Stomach (tissue), 8 donors: ENCODE measurements at regions not wholly inside any gene's neighbourhood (a gene's known extent, or its start where the extent isn't known, plus 50 kb on each side); places are given as distances from the start of the nearest gene placed in this dataset.

Experiments
- DNase-seq, 2 donors: peaks; one replicate each; pipeline versions ENCODE4 v3.0.0 to v3.0.0-alpha.2; 2013 to 2019
- H3K27ac ChIP-seq, 5 donors: fragments of 200-600 bp in 4 of 5; sonication (generic) in 4 of 5; one replicate each; pipeline ENCODE4 v1.5.1; 2013 to 2019; ENCODE audit warnings: mild to moderate bottlenecking in 1 of 5, moderate library complexity in 1 of 5
- H3K27me3 ChIP-seq, 3 donors: fragments of 200-600 bp; sonication (generic); one replicate each; pipeline ENCODE4 v1.5.1; 2017 to 2019; ENCODE audit warnings: mixed run types in 1 of 3
- H3K36me3 ChIP-seq, 4 donors: fragments of 200-600 bp; sonication (generic); 1 replicate in 3 of 4; 2 replicates in 1 of 4; pipeline ENCODE4 v1.5.1; 2016 to 2019
- H3K4me1 ChIP-seq, 4 donors: fragments of 200-600 bp; sonication (generic); one replicate each; pipeline ENCODE4 v1.5.1; 2016 to 2019
- H3K4me3 ChIP-seq, 4 donors: fragments of 200-600 bp; sonication (generic) in 3 of 4; one replicate each; pipeline ENCODE4 v1.5.1; 2016 to 2019; ENCODE audit warnings: mild to moderate bottlenecking in 1 of 4
- H3K9me3 ChIP-seq, 4 donors: fragments of 200-600 bp; sonication (generic); one replicate each; pipeline ENCODE4 v1.5.1; 2016 to 2019
- EP300 ChIP-seq: sonication (generic); formaldehyde crosslinking; IDR thresholded peaks from one replicate; pipeline ENCODE4 v1.6.1; 2017; ENCODE audit warnings: antibody characterized with exemption
- POLR2A ChIP-seq, 4 donors: fragments of 450-650 bp; IDR thresholded peaks; one replicate each; pipeline ENCODE4 v1.6.1; 2016; ENCODE audit warnings: antibody characterized with exemption in 4 of 4, control low read depth in 2 of 4, mild to moderate bottlenecking in 1 of 4, moderate library complexity in 1 of 4
- POLR2AphosphoS5 ChIP-seq, 3 donors: sonication (generic); formaldehyde crosslinking; IDR thresholded peaks; one replicate each; pipeline ENCODE4 v1.6.1; 2016; ENCODE audit warnings: antibody characterized with exemption in 3 of 3
- WGBS, 5 donors: extraction: QIAGEN DNeasy Blood & Tissue Kit in 3 of 5; methylation state at CpG; one replicate each; pipeline versions ENCODE4 v1.1.5 to v1.1.7; 2013 to 2018; 5-methylcytosine and 5-hydroxymethylcytosine counted together
- intact Hi-C: fragments of 100-400 bp; cut with DNase I; formaldehyde crosslinking; loops from one replicate; pipeline ENCODE4 v1.15.1; 2023; ENCODE audit warnings: low total_unique reads
- TF ChIP-seq, protein P1 (sequence below), 7 experiments: fragments of 450-650 bp in 4 of 7; fragments of 200-600 bp in 3 of 7; sonication (generic) in 3 of 7; IDR thresholded peaks; one replicate each; pipeline ENCODE4 v1.5.1; 2016 to 2019; ENCODE audit warnings: antibody characterized with exemption in 7 of 7, control low read depth in 2 of 7, mild to moderate bottlenecking in 1 of 7
- donor health status: healthy with polysubstance abuse.
- donor health status: Bipolar disorder and iron deficiency.
- donor health status: healthy.

DNA sequence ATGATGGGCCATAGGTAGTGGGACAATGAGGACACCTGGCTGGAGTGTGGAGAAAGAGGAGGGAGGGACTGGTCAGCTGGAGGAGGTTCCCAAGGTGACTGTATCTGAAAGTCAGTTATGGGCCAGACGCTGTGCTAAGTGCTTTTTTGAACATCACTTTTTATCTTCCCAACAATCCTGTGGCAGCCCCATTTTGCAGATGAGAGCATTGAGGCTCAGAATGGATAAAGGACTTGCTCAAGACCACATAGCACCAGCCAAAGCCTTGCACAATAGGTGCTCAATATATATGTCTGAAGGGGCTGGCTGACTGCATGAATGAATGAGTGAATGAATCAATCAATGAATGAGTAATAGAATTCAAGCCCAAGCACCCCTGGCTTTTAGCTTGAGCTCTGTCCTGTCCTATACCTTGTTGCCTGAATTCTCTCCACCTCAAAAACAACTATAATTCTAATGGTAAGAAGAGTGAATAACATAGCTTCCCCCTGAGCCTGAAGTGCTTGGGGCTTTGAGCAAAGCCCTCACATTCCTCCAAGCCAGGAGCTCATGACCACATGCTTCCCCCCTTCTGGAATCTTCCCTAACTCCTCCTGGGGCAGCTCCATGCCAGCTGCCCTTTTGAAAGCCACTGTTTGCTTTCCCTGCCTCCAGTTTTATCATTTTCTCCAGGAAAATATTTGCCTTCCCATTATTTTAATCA is 150.9 kb downstream of the RPLP1 start:
- H3K27ac ChIP-seq: peak overlapping the region in 4 of 5 donors; percentile 23 to 53 (median 42)
- WGBS, 5 donors: 0 to 68% (median 26%) methylated on average over 1 of the region's 1 CpG
- no peaks in the 10 kb centered on the region for H3K36me3 ChIP-seq
- no peak overlapping the region for H3K4me3 ChIP-seq
- intact Hi-C loops: no loop called here
- no peak for TF ChIP-seq POLR2A (IDR thresholded peaks at IDR 0.05)
- TF ChIP-seq, protein P1, sequence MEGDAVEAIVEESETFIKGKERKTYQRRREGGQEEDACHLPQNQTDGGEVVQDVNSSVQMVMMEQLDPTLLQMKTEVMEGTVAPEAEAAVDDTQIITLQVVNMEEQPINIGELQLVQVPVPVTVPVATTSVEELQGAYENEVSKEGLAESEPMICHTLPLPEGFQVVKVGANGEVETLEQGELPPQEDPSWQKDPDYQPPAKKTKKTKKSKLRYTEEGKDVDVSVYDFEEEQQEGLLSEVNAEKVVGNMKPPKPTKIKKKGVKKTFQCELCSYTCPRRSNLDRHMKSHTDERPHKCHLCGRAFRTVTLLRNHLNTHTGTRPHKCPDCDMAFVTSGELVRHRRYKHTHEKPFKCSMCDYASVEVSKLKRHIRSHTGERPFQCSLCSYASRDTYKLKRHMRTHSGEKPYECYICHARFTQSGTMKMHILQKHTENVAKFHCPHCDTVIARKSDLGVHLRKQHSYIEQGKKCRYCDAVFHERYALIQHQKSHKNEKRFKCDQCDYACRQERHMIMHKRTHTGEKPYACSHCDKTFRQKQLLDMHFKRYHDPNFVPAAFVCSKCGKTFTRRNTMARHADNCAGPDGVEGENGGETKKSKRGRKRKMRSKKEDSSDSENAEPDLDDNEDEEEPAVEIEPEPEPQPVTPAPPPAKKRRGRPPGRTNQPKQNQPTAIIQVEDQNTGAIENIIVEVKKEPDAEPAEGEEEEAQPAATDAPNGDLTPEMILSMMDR (IDR thresholded peaks at IDR 0.05): no peak
- no peak for TF ChIP-seq POLR2AphosphoS5 (IDR thresholded peaks at IDR 0.05)
- no peak for TF ChIP-seq EP300
- peaks cover 11 to 23% (median 16%) of the 10 kb centered on the region in 4 donors for H3K4me1 ChIP-seq
- peaks cover 0 to 10% (median 0%) of the 10 kb centered on the region in 3 donors for H3K27me3 ChIP-seq
- H3K9me3 ChIP-seq: no peaks in the 10 kb centered on the region
- no peak for DNase-seq

DNA sequence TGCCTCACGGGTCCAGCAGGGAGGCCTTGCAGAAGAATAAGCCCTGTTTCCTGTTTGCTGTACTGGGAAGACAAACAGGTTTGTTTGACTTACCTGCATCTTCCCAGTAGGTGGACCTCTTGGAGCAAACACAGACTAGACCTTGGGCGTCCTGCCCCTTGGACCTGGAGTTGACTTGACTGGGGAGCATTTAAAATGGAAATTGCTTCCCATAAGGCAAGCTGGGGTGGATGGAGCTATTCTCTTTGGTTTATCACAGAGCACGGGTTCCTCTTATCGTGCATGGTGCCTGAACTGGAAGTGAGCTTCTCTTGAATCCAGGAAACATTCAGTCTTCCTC is 151.4 kb downstream of the RPLP1 start:
- WGBS, 5 donors: 22 to 46% (median 29%) methylated on average over 4 of the region's 4 CpGs
- intact Hi-C loops: no loop called here
- TF ChIP-seq, protein P1 (IDR thresholded peaks at IDR 0.05): peak in 4 of 7 experiments; percentile 9 to 61 (median 21)
- peak; percentile 15 to 86 (median 64) for TF ChIP-seq POLR2AphosphoS5 (IDR thresholded peaks at IDR 0.05)
- TF ChIP-seq POLR2A (IDR thresholded peaks at IDR 0.05): no peak
- no peak for TF ChIP-seq EP300

DNA sequence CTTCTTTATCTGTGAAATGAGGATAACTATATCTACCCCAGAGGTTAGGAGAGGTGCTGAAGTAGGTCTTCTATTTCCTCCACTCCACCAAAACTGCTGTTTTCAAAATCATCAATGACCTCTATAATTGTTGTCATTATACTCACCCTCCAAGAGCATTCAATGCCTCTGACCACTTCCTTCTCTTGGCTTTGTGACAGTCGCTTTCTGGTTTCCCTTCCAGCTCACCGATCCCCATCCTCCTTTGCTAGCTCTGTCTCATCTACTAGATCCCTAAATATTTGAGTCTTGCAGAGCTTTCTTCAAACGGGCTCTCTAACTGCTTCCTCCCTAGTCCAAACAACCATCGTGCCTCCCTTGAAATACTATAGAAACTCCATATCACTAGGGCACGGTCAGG is 153.5 kb downstream of the RPLP1 start:
- Histone ChIP-seq H3K36me3 (no peaks in the 10 kb centered on the region), H3K4me1 (peaks cover 11 to 23% (median 16%) of the 10 kb centered on the region in 4 donors), H3K4me3 (no peak overlapping the region), H3K9me3 (no peaks in the 10 kb centered on the region), H3K27me3 (peaks cover 0 to 2% (median 0%) of the 10 kb centered on the region in 3 donors), H3K27ac (no peak overlapping the region)
- TF ChIP-seq EP300: no peak
- no peak for TF ChIP-seq POLR2AphosphoS5 (IDR thresholded peaks at IDR 0.05)
- TF ChIP-seq, protein P1 (IDR thresholded peaks at IDR 0.05): no peak
- TF ChIP-seq POLR2A (IDR thresholded peaks at IDR 0.05): no peak
- DNase-seq: no peak
- intact Hi-C loops: no loop called here
- WGBS, 5 donors: 63 to 74% (median 73%) methylated on average over 5 of the region's 5 CpGs

More for the DNA sequence above, 151.4 kb downstream of the RPLP1 start:
- H3K4me1 ChIP-seq: peaks cover 11 to 23% (median 16%) of the 10 kb centered on the region in 4 donors
- H3K4me3 ChIP-seq: no peak overlapping the region
- peak overlapping the region in 3 of 5 donors; percentile 3 to 46 (median 16) for H3K27ac ChIP-seq
- no peaks in the 10 kb centered on the region for H3K36me3 ChIP-seq
- H3K9me3 ChIP-seq: no peaks in the 10 kb centered on the region
- peak; percentile 75 to 79 for DNase-seq
- peaks cover 0 to 10% (median 0%) of the 10 kb centered on the region in 3 donors for H3K27me3 ChIP-seq

DNA sequence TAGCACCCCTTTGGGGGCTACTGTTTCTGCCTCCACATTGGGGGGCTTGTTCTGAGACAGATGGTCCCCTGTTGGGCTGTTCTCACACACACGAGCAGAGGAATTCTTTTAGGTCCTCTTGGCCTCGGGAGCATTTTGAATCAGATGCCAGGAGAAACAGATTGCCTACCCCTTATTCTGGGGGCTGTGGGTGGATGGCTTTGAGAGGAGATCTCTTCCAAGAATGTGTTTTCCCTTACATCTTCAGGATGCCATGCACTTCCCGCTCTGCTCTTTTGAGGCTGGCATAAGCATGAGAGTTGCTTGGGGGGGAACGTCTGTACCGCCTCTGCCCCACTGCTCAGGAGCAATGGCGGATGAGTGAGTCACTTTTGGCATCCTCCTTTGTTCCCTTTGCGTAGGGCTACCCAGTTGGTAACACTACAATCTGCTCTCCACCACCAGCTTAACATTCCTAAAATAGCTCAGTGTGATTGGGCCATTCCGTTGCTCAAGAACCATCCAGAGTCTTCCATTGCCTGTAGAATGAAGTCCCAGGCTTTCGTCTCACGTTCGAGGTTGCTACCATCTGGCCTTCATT is 154.4 kb downstream of the RPLP1 start:
- 84 to 94% (median 90%) methylated on average over 11 of the region's 11 CpGs for WGBS, 5 donors
- Histone ChIP-seq H3K36me3 (no peaks in the 10 kb centered on the region), H3K27me3 (no peaks in the 10 kb centered on the region), H3K9me3 (no peaks in the 10 kb centered on the region), H3K4me1 (peaks cover 11 to 23% (median 16%) of the 10 kb centered on the region in 4 donors), H3K27ac (no peak overlapping the region), H3K4me3 (no peak overlapping the region)
- DNase-seq: no peak
- intact Hi-C loops: no loop called here
- TF ChIP-seq POLR2A (IDR thresholded peaks at IDR 0.05): no peak
- no peak for TF ChIP-seq POLR2AphosphoS5 (IDR thresholded peaks at IDR 0.05)
- TF ChIP-seq, protein P1 (IDR thresholded peaks at IDR 0.05): no peak
- TF ChIP-seq EP300: no peak
